CD4-positive, alpha-beta memory T cell (primary cell): ENCODE measurements at regions not wholly inside any gene's neighbourhood (a gene's known extent, or its start where the extent isn't known, plus 50 kb on each side); places are given as distances from the start of the nearest gene placed in this dataset.

Source experiments
- CTCF ChIA-PET: fragments of 350-600 bp; sonication (Branson Sonifier 250); formaldehyde crosslinking; loops from one replicate; lab custom pipeline; 2021; ENCODE audit warnings: inconsistent platforms; ENCODE audit not compliant: partially characterized antibody; lab: Charles Lee
- POLR2A ChIA-PET: fragments of 350-600 bp; sonication (Branson Sonifier 250); formaldehyde crosslinking; loops from one replicate; lab custom pipeline; 2021; ENCODE audit not compliant: partially characterized antibody; lab: Charles Lee
- DNase-seq, 5 donors: peaks; one replicate each; pipeline versions ENCODE4 v3.0.0 to v3.0.0-alpha.2; 2020 to 2022; ENCODE audit warnings: mixed read lengths in 1 of 5
- H3K27ac ChIP-seq: one replicate; pipeline ENCODE4 v1.7.0; 2013; ENCODE audit warnings: low read depth, low read length
- H3K27me3 ChIP-seq: 2 replicates; pipeline ENCODE4 v1.7.0; 2013; ENCODE audit warnings: mild to moderate bottlenecking, low read length, moderate library complexity; ENCODE audit not compliant: insufficient read depth
- H3K36me3 ChIP-seq: 2 replicates; pipeline ENCODE4 v1.7.0; 2013; ENCODE audit warnings: mild to moderate bottlenecking, low read length, moderate library complexity; ENCODE audit not compliant: insufficient read depth
- H3K4me1 ChIP-seq: 2 replicates; pipeline ENCODE4 v1.7.0; 2013; ENCODE audit warnings: mild to moderate bottlenecking, low read length, moderate library complexity; ENCODE audit not compliant: insufficient read depth
- H3K4me3 ChIP-seq, 2 donors: one replicate each; pipeline ENCODE4 v1.7.0; 2013; ENCODE audit warnings: low read length in 2 of 2, mild to moderate bottlenecking in 1 of 2
- H3K9me3 ChIP-seq, 2 donors: one replicate each; pipeline ENCODE4 v1.7.0; 2013; ENCODE audit warnings: low read length in 2 of 2, control low read depth in 1 of 2; ENCODE audit not compliant: control insufficient read depth in 1 of 2
- H3K27ac Mint-ChIP-seq, 7 donors: one replicate each; pipeline ENCODE4 v1.8.0; 2020 to 2021; ENCODE audit warnings: mixed read lengths in 7 of 7, mild to moderate bottlenecking in 6 of 7, inconsistent platforms in 3 of 7, moderate library complexity in 3 of 7
- H3K27me3 Mint-ChIP-seq, 2 donors: one replicate each; pipeline ENCODE4 v1.8.0; 2020 to 2021; ENCODE audit warnings: mixed read lengths in 2 of 2
- H3K36me3 Mint-ChIP-seq, 2 donors: one replicate each; pipeline ENCODE4 v1.8.0; 2020 to 2021; ENCODE audit warnings: mixed read lengths in 2 of 2, inconsistent platforms in 1 of 2, mild to moderate bottlenecking in 1 of 2
- H3K4me1 Mint-ChIP-seq, 4 donors: one replicate each; pipeline ENCODE4 v1.8.0; 2020 to 2021; ENCODE audit warnings: mixed read lengths in 4 of 4, mild to moderate bottlenecking in 1 of 4
- H3K4me3 Mint-ChIP-seq, 8 donors: one replicate each; pipeline ENCODE4 v1.8.0; 2020 to 2021; ENCODE audit warnings: mixed read lengths in 8 of 8, mild to moderate bottlenecking in 7 of 8, moderate library complexity in 6 of 8, inconsistent platforms in 3 of 8
- H3K9me3 Mint-ChIP-seq, 8 donors: one replicate each; pipeline ENCODE4 v1.8.0; 2020 to 2021; ENCODE audit warnings: mixed read lengths in 8 of 8, mild to moderate bottlenecking in 5 of 8, inconsistent platforms in 3 of 8, moderate library complexity in 1 of 8
- intact Hi-C: fragments of 100-400 bp; cut with micrococcal nuclease; formaldehyde crosslinking; loops from one replicate; pipeline ENCODE4 v1.15.1; 2023

- Histone ChIP-seq H3K27me3 (no peaks in the 10 kb centered on the region), H3K4me1 (no peaks in the 10 kb centered on the region), H3K36me3 (no peaks in the 10 kb centered on the region), H3K9me3 (no peaks in the 10 kb centered on the region), H3K4me3 (no peak overlapping the region), H3K27ac (no peak overlapping the region)
- H3K36me3 Mint-ChIP-seq: no peaks in the 10 kb centered on the region
- no peak overlapping the region for H3K27ac Mint-ChIP-seq
- intact Hi-C loops: no loop called here
- no peaks in the 10 kb centered on the region for H3K27me3 Mint-ChIP-seq
- H3K4me3 Mint-ChIP-seq: no peak overlapping the region
- POLR2A ChIA-PET: no interaction called here
- no peak for DNase-seq
- CTCF ChIA-PET: no interaction called here
- H3K9me3 Mint-ChIP-seq: peaks cover 2 to 16% (median 3%) of the 10 kb centered on the region in 8 donors
- H3K4me1 Mint-ChIP-seq: no peaks in the 10 kb centered on the region
Observed at GRCh38 chr2:139162957-139163356, 382.8 kb upstream of the NXPH2 start.

- H3K4me1 Mint-ChIP-seq: no peaks in the 10 kb centered on the region
Observed at GRCh38 chr2:139162456-139162855, 382.3 kb upstream of the NXPH2 start.

GRCh38 chr2:139160836-139161235 lies 380.6 kb upstream of the NXPH2 start:
- H3K4me1 Mint-ChIP-seq: no peaks in the 10 kb centered on the region
- Histone ChIP-seq H3K9me3 (no peaks in the 10 kb centered on the region), H3K4me1 (no peaks in the 10 kb centered on the region), H3K27ac (no peak overlapping the region), H3K36me3 (no peaks in the 10 kb centered on the region), H3K4me3 (no peak overlapping the region), H3K27me3 (no peaks in the 10 kb centered on the region)
- no peaks in the 10 kb centered on the region for H3K36me3 Mint-ChIP-seq
- CTCF ChIA-PET: interaction anchor here (0.6 kb wide), 1 partner anchor 332 kb away, joined by 4 read pairs; no protein-coding TSS in a partner anchor
- peaks cover 0 to 16% (median 4%) of the 10 kb centered on the region in 8 donors for H3K9me3 Mint-ChIP-seq
- intact Hi-C loops: no loop called here
- DNase-seq: no peak
- POLR2A ChIA-PET: no interaction called here
- H3K27ac Mint-ChIP-seq: no peak overlapping the region
- no peaks in the 10 kb centered on the region for H3K27me3 Mint-ChIP-seq
- H3K4me3 Mint-ChIP-seq: no peak overlapping the region

More at GRCh38 chr2:139162456-139162855, 382.3 kb upstream of the NXPH2 start:
- H3K4me3 Mint-ChIP-seq: no peak overlapping the region
- no peak overlapping the region for H3K27ac Mint-ChIP-seq
- no peaks in the 10 kb centered on the region for H3K36me3 Mint-ChIP-seq
- no peak overlapping the region for H3K4me3 ChIP-seq
- H3K4me1 ChIP-seq: no peaks in the 10 kb centered on the region
- H3K9me3 ChIP-seq: no peaks in the 10 kb centered on the region
- ChIA-PET POLR2A (no interaction called here), CTCF (no interaction called here)
- no peaks in the 10 kb centered on the region for H3K27me3 ChIP-seq
- H3K9me3 Mint-ChIP-seq: peaks cover 2 to 16% (median 3%) of the 10 kb centered on the region in 8 donors
- H3K27ac ChIP-seq: no peak overlapping the region
- intact Hi-C loops: no loop called here
- no peaks in the 10 kb centered on the region for H3K27me3 Mint-ChIP-seq
- H3K36me3 ChIP-seq: no peaks in the 10 kb centered on the region
- DNase-seq: no peak

GRCh38 chr2:139159177-139159576 lies 379.0 kb upstream of the NXPH2 start:
- ChIA-PET POLR2A (no interaction called here), CTCF (no interaction called here)
- Histone ChIP-seq H3K4me1 (no peaks in the 10 kb centered on the region), H3K27me3 (no peaks in the 10 kb centered on the region), H3K36me3 (no peaks in the 10 kb centered on the region), H3K27ac (no peak overlapping the region), H3K9me3 (no peaks in the 10 kb centered on the region), H3K4me3 (no peak overlapping the region)
- intact Hi-C loops: no loop called here
- Mint-ChIP-seq H3K9me3 (peaks cover 0 to 18% (median 4%) of the 10 kb centered on the region in 8 donors), H3K4me1 (no peaks in the 10 kb centered on the region), H3K27ac (no peak overlapping the region), H3K36me3 (no peaks in the 10 kb centered on the region), H3K27me3 (no peaks in the 10 kb centered on the region), H3K4me3 (no peak overlapping the region)
- no peak for DNase-seq

GRCh38 chr2:139156730-139157129 lies 376.5 kb upstream of the NXPH2 start:
- POLR2A ChIA-PET: no interaction called here
- H3K27me3 Mint-ChIP-seq: no peaks in the 10 kb centered on the region
- intact Hi-C loops: no loop called here

DNA sequence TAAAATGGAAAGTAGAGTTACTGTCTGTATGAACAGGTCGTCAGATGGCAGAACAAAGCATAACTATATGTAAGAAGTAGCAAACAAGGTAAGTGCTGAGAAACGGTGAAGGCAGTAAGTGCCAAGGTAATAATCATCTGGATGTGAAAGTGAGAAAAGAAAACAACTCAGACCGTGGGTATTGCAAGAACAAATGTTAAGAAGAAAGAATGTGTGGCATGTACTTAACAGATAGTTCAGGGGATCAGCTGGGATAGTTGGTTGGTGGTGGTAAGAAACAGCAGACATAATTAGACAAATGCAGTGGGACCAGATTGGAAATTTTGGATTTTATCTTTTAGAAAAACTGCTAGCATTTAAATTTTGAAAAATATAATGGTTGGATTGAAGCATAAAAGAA lies 375.8 kb upstream of the NXPH2 start:
- H3K9me3 ChIP-seq: no peaks in the 10 kb centered on the region
- no peaks in the 10 kb centered on the region for H3K4me1 ChIP-seq
- no peak overlapping the region for H3K27ac ChIP-seq
- H3K9me3 Mint-ChIP-seq: peaks cover 0 to 20% (median 9%) of the 10 kb centered on the region in 8 donors
- H3K27me3 ChIP-seq: no peaks in the 10 kb centered on the region
- no peak overlapping the region for H3K4me3 ChIP-seq
- H3K4me3 Mint-ChIP-seq: no peak overlapping the region
- DNase-seq: no peak
- no peaks in the 10 kb centered on the region for H3K36me3 Mint-ChIP-seq
- no peaks in the 10 kb centered on the region for H3K27me3 Mint-ChIP-seq
- no peak overlapping the region for H3K27ac Mint-ChIP-seq
- POLR2A ChIA-PET: no interaction called here
- H3K4me1 Mint-ChIP-seq: no peaks in the 10 kb centered on the region
- CTCF ChIA-PET: no interaction called here
- intact Hi-C loops: no loop called here
- no peaks in the 10 kb centered on the region for H3K36me3 ChIP-seq

More at GRCh38 chr2:139156730-139157129, 376.5 kb upstream of the NXPH2 start:
- no peaks in the 10 kb centered on the region for H3K27me3 ChIP-seq
- Mint-ChIP-seq H3K36me3 (no peaks in the 10 kb centered on the region), H3K9me3 (peaks cover 0 to 21% (median 8%) of the 10 kb centered on the region in 8 donors), H3K27ac (no peak overlapping the region), H3K4me1 (no peaks in the 10 kb centered on the region), H3K4me3 (peak overlapping the region in 1 of 8 donors; percentile 60)
- H3K4me3 ChIP-seq: no peak overlapping the region
- CTCF ChIA-PET: no interaction called here
- no peak for DNase-seq
- H3K4me1 ChIP-seq: no peaks in the 10 kb centered on the region
- H3K9me3 ChIP-seq: no peaks in the 10 kb centered on the region
- no peak overlapping the region for H3K27ac ChIP-seq
- H3K36me3 ChIP-seq: no peaks in the 10 kb centered on the region

- Mint-ChIP-seq H3K9me3 (peaks cover 0 to 21% (median 6%) of the 10 kb centered on the region in 8 donors), H3K27ac (no peak overlapping the region), H3K36me3 (no peaks in the 10 kb centered on the region), H3K27me3 (no peaks in the 10 kb centered on the region), H3K4me3 (no peak overlapping the region), H3K4me1 (no peaks in the 10 kb centered on the region)
- intact Hi-C loops: no loop called here
- Histone ChIP-seq H3K27ac (no peak overlapping the region), H3K36me3 (no peaks in the 10 kb centered on the region), H3K4me1 (no peaks in the 10 kb centered on the region), H3K27me3 (no peaks in the 10 kb centered on the region), H3K9me3 (peaks cover 0 to 6% of the 10 kb centered on the region in 2 donors), H3K4me3 (no peak overlapping the region)
- POLR2A ChIA-PET: no interaction called here
- CTCF ChIA-PET: no interaction called here
- DNase-seq: no peak
Observed at GRCh38 chr2:139142252-139142880, 362.2 kb upstream of the NXPH2 start.
